Vagina (tissue), 2 donors: ENCODE measurements at regions not wholly inside any gene's neighbourhood (a gene's known extent, or its start where the extent isn't known, plus 50 kb on each side); places are given as distances from the start of the nearest gene placed in this dataset.

Source experiments
- DNase-seq, 2 donors: peaks; one replicate each; pipeline ENCODE4 v3.0.0-alpha.2; 2017; ENCODE audit errors: extremely low spot score in 2 of 2
- H3K27ac ChIP-seq: fragments of 200-600 bp; sonication (generic); one replicate; pipeline ENCODE4 v1.5.1; 2019
- H3K27me3 ChIP-seq: fragments of 200-600 bp; sonication (generic); one replicate; pipeline ENCODE4 v1.5.1; 2019
- H3K36me3 ChIP-seq, 2 donors: fragments of 200-600 bp; sonication (generic); one replicate each; pipeline ENCODE4 v1.5.1; 2017 to 2019
- H3K4me1 ChIP-seq: fragments of 200-600 bp; sonication (generic); one replicate; pipeline ENCODE4 v1.5.1; 2019
- H3K4me3 ChIP-seq, 2 donors: fragments of 200-600 bp; sonication (generic); 1 replicate in 1 of 2; 2 replicates in 1 of 2; pipeline ENCODE4 v1.5.1; 2016 to 2019
- H3K9me3 ChIP-seq: fragments of 200-600 bp; sonication (generic); one replicate; pipeline ENCODE4 v1.5.1; 2019
- POLR2A ChIP-seq, 2 donors: fragments of 450-650 bp; IDR thresholded peaks; one replicate each; pipeline ENCODE4 v1.6.1; 2017; ENCODE audit warnings: antibody characterized with exemption in 2 of 2, mild to moderate bottlenecking in 2 of 2, moderate library complexity in 2 of 2
- POLR2AphosphoS5 ChIP-seq, 2 donors: sonication (generic); formaldehyde crosslinking; IDR thresholded peaks; one replicate each; pipeline ENCODE4 v1.9.0; 2017; ENCODE audit warnings: antibody characterized with exemption in 2 of 2, mild to moderate bottlenecking in 2 of 2, low read depth in 1 of 2; ENCODE audit not compliant: insufficient read depth in 1 of 2
- intact Hi-C: fragments of 100-400 bp; cut with DNase I; formaldehyde crosslinking; loops from one replicate; pipeline ENCODE4 v1.15.1; 2023
- TF ChIP-seq, protein P1 (sequence below), 3 experiments: fragments of 450-650 bp in 2 of 3; fragments of 200-600 bp in 1 of 3; sonication (generic) in 1 of 3; IDR thresholded peaks; one replicate each; pipeline ENCODE4 v1.5.1; 2017 to 2019; ENCODE audit warnings: antibody characterized with exemption in 3 of 3, mild to moderate bottlenecking in 2 of 3, moderate library complexity in 2 of 3

DNA sequence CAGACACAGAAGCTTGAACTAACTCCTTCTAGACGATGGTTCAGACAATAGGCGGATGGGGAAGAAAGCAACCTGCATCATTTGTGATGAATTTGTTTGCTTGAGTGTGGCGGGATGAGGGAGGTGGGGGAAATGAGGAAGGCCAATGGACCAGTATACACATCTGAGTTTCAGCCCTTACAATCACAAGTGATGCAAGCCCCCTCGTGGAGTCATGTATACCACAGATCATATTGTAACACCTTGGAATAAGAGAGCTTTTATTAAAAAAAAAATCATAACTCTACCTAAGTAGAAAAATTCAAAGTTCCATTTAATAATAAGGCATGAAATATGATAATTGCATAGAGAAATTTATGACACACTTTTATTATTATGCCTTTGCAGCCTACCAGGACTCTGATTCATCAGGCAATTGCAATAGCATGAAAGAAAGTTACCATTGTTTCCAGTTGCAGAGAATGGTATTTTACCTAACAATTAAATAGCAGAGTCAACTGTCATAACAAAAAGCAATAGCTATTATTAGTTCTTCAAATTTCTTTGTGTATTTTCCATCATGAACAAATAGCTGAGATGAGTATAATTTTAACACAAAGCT, 230.2 kb upstream of the AKR1E2 start:
- Histone ChIP-seq H3K9me3 (no peaks in the 10 kb centered on the region), H3K4me3 (no peak overlapping the region), H3K27me3 (no peaks in the 10 kb centered on the region), H3K27ac (no peak overlapping the region), H3K36me3 (no peaks in the 10 kb centered on the region), H3K4me1 (no peaks in the 10 kb centered on the region)
- TF ChIP-seq POLR2A (IDR thresholded peaks at IDR 0.05): no peak
- TF ChIP-seq, protein P1, sequence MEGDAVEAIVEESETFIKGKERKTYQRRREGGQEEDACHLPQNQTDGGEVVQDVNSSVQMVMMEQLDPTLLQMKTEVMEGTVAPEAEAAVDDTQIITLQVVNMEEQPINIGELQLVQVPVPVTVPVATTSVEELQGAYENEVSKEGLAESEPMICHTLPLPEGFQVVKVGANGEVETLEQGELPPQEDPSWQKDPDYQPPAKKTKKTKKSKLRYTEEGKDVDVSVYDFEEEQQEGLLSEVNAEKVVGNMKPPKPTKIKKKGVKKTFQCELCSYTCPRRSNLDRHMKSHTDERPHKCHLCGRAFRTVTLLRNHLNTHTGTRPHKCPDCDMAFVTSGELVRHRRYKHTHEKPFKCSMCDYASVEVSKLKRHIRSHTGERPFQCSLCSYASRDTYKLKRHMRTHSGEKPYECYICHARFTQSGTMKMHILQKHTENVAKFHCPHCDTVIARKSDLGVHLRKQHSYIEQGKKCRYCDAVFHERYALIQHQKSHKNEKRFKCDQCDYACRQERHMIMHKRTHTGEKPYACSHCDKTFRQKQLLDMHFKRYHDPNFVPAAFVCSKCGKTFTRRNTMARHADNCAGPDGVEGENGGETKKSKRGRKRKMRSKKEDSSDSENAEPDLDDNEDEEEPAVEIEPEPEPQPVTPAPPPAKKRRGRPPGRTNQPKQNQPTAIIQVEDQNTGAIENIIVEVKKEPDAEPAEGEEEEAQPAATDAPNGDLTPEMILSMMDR (IDR thresholded peaks at IDR 0.05): no peak
- TF ChIP-seq POLR2AphosphoS5 (IDR thresholded peaks at IDR 0.05; ENCODE audit: insufficient read depth in 1 of 2, low read depth in 1 of 2): no peak
- no peak for DNase-seq
- intact Hi-C loops: no loop called here

DNA sequence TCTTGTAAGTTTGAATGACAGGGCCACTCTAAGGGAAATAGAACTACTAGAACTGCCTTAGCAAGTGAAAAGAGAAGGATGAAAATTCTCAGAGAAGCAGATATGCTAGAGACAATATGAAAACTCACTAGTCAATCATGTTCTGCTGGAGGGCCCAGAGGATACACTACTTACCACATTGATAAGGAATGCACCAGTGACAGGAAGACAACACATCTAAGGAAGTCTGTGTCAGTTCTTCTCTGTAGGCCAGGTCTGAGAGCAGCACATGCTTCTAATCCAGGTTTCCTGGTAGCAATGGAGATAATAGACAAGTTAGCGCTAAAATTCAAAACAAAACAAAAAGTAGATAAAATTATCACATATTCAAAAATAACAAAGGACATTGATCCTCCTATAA, 235.2 kb upstream of the AKR1E2 start:
- Histone ChIP-seq H3K9me3 (no peaks in the 10 kb centered on the region), H3K27me3 (no peaks in the 10 kb centered on the region), H3K36me3 (no peaks in the 10 kb centered on the region), H3K27ac (no peak overlapping the region), H3K4me3 (no peak overlapping the region), H3K4me1 (no peaks in the 10 kb centered on the region)
- no peak for DNase-seq
- intact Hi-C loops: no loop called here
- TF ChIP-seq POLR2AphosphoS5 (IDR thresholded peaks at IDR 0.05; ENCODE audit: insufficient read depth in 1 of 2, low read depth in 1 of 2) (no peak), POLR2A (IDR thresholded peaks at IDR 0.05) (no peak)
- TF ChIP-seq, protein P1 (IDR thresholded peaks at IDR 0.05): no peak

DNA sequence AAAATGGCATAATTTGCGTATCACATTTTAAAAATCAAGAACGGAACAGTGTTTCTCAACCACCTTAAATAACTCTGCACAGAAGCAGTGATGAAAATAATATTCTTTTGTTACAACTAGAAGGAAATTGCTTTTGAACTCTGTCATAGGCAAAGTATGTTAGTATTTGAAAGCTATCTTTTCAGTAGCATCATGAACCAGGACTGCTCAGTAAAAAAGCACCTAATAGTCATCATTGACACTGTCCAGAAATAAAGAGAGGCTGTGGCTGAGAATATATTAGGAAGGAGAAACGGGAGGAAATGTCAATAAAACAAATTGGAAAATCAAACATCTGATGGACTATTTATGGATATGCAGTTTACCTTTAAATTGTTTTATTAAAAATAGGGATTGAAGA, 237.2 kb upstream of the AKR1E2 start:
- TF ChIP-seq POLR2A (IDR thresholded peaks at IDR 0.05) (no peak), POLR2AphosphoS5 (IDR thresholded peaks at IDR 0.05; ENCODE audit: insufficient read depth in 1 of 2, low read depth in 1 of 2) (no peak)
- TF ChIP-seq, protein P1 (IDR thresholded peaks at IDR 0.05): no peak
- Histone ChIP-seq H3K4me3 (no peak overlapping the region), H3K4me1 (no peaks in the 10 kb centered on the region), H3K27me3 (no peaks in the 10 kb centered on the region), H3K36me3 (no peaks in the 10 kb centered on the region), H3K9me3 (no peaks in the 10 kb centered on the region), H3K27ac (no peak overlapping the region)
- DNase-seq: no peak
- intact Hi-C loops: no loop called here

DNA sequence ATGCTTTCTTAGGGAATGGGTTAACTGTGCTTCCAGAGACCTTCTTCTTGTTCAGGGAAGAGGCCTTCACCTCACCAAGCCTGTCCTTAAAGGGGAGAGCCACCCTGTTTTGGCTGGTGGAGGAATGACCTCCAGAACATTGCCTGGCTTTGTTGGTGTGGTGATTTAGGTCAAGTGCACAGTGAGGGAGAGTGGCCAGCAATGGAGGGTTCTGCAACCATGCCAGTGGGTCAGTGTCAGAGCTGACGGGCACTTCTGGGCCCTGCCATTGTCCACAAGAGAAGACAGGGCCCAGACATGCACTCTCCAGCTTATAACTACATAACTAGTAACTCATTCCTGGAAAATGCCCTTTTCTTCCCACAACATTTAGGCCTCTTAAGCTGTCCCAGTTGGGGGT, 238.5 kb upstream of the AKR1E2 start:
- H3K27me3 ChIP-seq: no peaks in the 10 kb centered on the region
- no peaks in the 10 kb centered on the region for H3K36me3 ChIP-seq
- DNase-seq: no peak
- TF ChIP-seq POLR2AphosphoS5 (IDR thresholded peaks at IDR 0.05; ENCODE audit: insufficient read depth in 1 of 2, low read depth in 1 of 2) (no peak), POLR2A (IDR thresholded peaks at IDR 0.05) (no peak)
- TF ChIP-seq, protein P1 (IDR thresholded peaks at IDR 0.05): no peak
- no peak overlapping the region for H3K4me3 ChIP-seq
- intact Hi-C loops: no loop called here
- H3K4me1 ChIP-seq: no peaks in the 10 kb centered on the region
- no peak overlapping the region for H3K27ac ChIP-seq
- no peaks in the 10 kb centered on the region for H3K9me3 ChIP-seq

DNA sequence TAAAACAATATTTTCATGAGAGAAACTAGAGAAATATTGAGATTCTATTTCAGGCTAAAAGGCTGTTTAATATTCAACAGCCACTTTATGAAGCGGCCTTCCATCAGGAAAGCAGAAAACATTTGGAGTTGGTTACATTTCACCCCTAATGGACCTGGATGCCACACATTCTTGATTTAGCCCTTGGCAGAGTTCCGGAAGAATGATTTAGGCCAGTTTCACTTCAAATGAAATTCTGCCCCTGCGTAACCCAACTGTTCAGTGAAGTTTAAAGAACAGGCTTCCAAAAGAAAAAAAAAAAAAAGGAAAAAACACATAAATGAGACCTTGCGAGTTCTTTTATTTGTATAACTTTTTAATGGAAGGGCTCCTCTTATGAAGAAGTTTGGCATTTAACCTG, 239.2 kb upstream of the AKR1E2 start:
- intact Hi-C loops: no loop called here
- TF ChIP-seq, protein P1 (IDR thresholded peaks at IDR 0.05): no peak
- no peak for TF ChIP-seq POLR2A (IDR thresholded peaks at IDR 0.05)
- TF ChIP-seq POLR2AphosphoS5 (IDR thresholded peaks at IDR 0.05; ENCODE audit: insufficient read depth in 1 of 2, low read depth in 1 of 2): no peak
- DNase-seq: no peak
- Histone ChIP-seq H3K36me3 (no peaks in the 10 kb centered on the region), H3K27me3 (no peaks in the 10 kb centered on the region), H3K4me3 (no peak overlapping the region), H3K4me1 (no peaks in the 10 kb centered on the region), H3K27ac (no peak overlapping the region), H3K9me3 (no peaks in the 10 kb centered on the region)
